C4-2B (cell line): ENCODE measurements at regions not wholly inside any gene's neighbourhood (a gene's known extent, or its start where the extent isn't known, plus 50 kb on each side); places are given as distances from the start of the nearest gene placed in this dataset.

Experiments used
- H3K27ac ChIP-seq: fragments of 450-650 bp; 2 replicates; pipeline ENCODE4 v1.5.1; 2017
- CTCF ChIP-seq: fragments of 450-650 bp; conservative IDR thresholded peaks from 2 replicates; pipeline ENCODE4 v1.5.1; 2017; ENCODE audit warnings: mild to moderate bottlenecking
- ZFX ChIP-seq: fragments of 450-650 bp; IDR thresholded peaks from 2 replicates; pipeline ENCODE4 v1.6.1; 2017

GRCh38 chr10:78382772-78383171 lies 349.1 kb downstream of the RPS24 start:
- TF ChIP-seq ZFX, result no peak
- TF ChIP-seq CTCF, result no peak
- no peak overlapping the region for H3K27ac ChIP-seq

GRCh38 chr10:78383378-78384048 lies 349.9 kb downstream of the RPS24 start:
- no peak for TF ChIP-seq ZFX
- TF ChIP-seq CTCF, result no peak
- H3K27ac ChIP-seq, result no peak overlapping the region

GRCh38 chr10:78384049-78384431 lies 350.4 kb downstream of the RPS24 start:
- TF ChIP-seq CTCF (no peak), ZFX (no peak)
- no peak overlapping the region for H3K27ac ChIP-seq

- no peak for TF ChIP-seq CTCF
- TF ChIP-seq ZFX, result no peak
- H3K27ac ChIP-seq, result no peak overlapping the region; the same call in 1 of the 2 replicates
These were observed 351.9 kb downstream of the RPS24 start for GRCh38 chr10:78385599-78385998.

- no peak overlapping the region for H3K27ac ChIP-seq
- TF ChIP-seq ZFX (no peak), CTCF (no peak)
These were observed 352.8 kb downstream of the RPS24 start for GRCh38 chr10:78386509-78386908.

- no peak overlapping the region for H3K27ac ChIP-seq
- TF ChIP-seq CTCF (no peak), ZFX (no peak)
These were observed 354.8 kb downstream of the RPS24 start for GRCh38 chr10:78388331-78389050.

GRCh38 chr10:78389419-78389818 lies 355.8 kb downstream of the RPS24 start:
- no peak overlapping the region for H3K27ac ChIP-seq
- TF ChIP-seq ZFX, result no peak
- TF ChIP-seq CTCF, result no peak
